ENCODE measurements at regions not wholly inside any gene's neighbourhood (a gene's known extent, or its start where the extent isn't known, plus 50 kb on each side); places are given as distances from the start of the nearest gene placed in this dataset.

- H3K9me3 Mint-ChIP-seq, result peaks cover under 1% of the 10 kb centered on the region
Measured at GRCh38 chr7:68717176-68717575, 881.1 kb upstream of the AUTS2 start.

GRCh38 chr7:68718097-68718551, 880.2 kb upstream of the AUTS2 start:
- H3K27ac Mint-ChIP-seq, result no peak overlapping the region
- no peak for TF ChIP-seq CTCF (conservative IDR thresholded peaks at IDR 0.05)
- H3K27me3 Mint-ChIP-seq, result no peaks in the 10 kb centered on the region
- no peaks in the 10 kb centered on the region for H3K36me3 Mint-ChIP-seq
- H3K4me3 Mint-ChIP-seq, result no peak overlapping the region
- H3K4me1 Mint-ChIP-seq (ENCODE audit: unreplicated experiment), result peaks cover 10% of the 10 kb centered on the region
- DNase-seq (ENCODE audit: extremely low spot score, unreplicated experiment), result no peak
- no peaks in the 10 kb centered on the region for H3K9me3 Mint-ChIP-seq

More at GRCh38 chr7:68717176-68717575, 881.1 kb upstream of the AUTS2 start:
- Mint-ChIP-seq H3K27me3 (no peaks in the 10 kb centered on the region), H3K36me3 (no peaks in the 10 kb centered on the region), H3K4me3 (no peak overlapping the region), H3K27ac (no peak overlapping the region), H3K4me1 (ENCODE audit: unreplicated experiment) (peaks cover 10% of the 10 kb centered on the region)
- no peak for TF ChIP-seq CTCF (conservative IDR thresholded peaks at IDR 0.05)
- DNase-seq (ENCODE audit: extremely low spot score, unreplicated experiment), result no peak

GRCh38 chr7:68720697-68721096, 877.6 kb upstream of the AUTS2 start:
- no peaks in the 10 kb centered on the region for H3K9me3 Mint-ChIP-seq
- H3K4me3 Mint-ChIP-seq, result no peak overlapping the region
- no peaks in the 10 kb centered on the region for H3K36me3 Mint-ChIP-seq
- peaks cover 3% of the 10 kb centered on the region for H3K4me1 Mint-ChIP-seq (ENCODE audit: unreplicated experiment)
- no peak for DNase-seq (ENCODE audit: extremely low spot score, unreplicated experiment)
- no peak overlapping the region for H3K27ac Mint-ChIP-seq
- no peaks in the 10 kb centered on the region for H3K27me3 Mint-ChIP-seq
- no peak for TF ChIP-seq CTCF (conservative IDR thresholded peaks at IDR 0.05)

- Mint-ChIP-seq H3K9me3 (no peaks in the 10 kb centered on the region), H3K27ac (no peak overlapping the region), H3K27me3 (no peaks in the 10 kb centered on the region), H3K36me3 (no peaks in the 10 kb centered on the region), H3K4me3 (no peak overlapping the region), H3K4me1 (ENCODE audit: unreplicated experiment) (peaks cover 3% of the 10 kb centered on the region)
- DNase-seq (ENCODE audit: extremely low spot score, unreplicated experiment), result no peak
- TF ChIP-seq CTCF (conservative IDR thresholded peaks at IDR 0.05), result no peak
Measured at GRCh38 chr7:68722044-68722443, 876.2 kb upstream of the AUTS2 start.

- peaks cover 7% of the 10 kb centered on the region for H3K9me3 Mint-ChIP-seq
- no peak overlapping the region for H3K4me3 Mint-ChIP-seq
- H3K27ac Mint-ChIP-seq, result no peak overlapping the region
- no peak for TF ChIP-seq CTCF (conservative IDR thresholded peaks at IDR 0.05)
- no peak for DNase-seq (ENCODE audit: extremely low spot score, unreplicated experiment)
- H3K27me3 Mint-ChIP-seq, result no peaks in the 10 kb centered on the region
- no peaks in the 10 kb centered on the region for H3K36me3 Mint-ChIP-seq
- H3K4me1 Mint-ChIP-seq (ENCODE audit: unreplicated experiment), result no peaks in the 10 kb centered on the region
Measured at GRCh38 chr7:68724965-68725364, 873.3 kb upstream of the AUTS2 start.

Measured in type B pancreatic cell (in vitro differentiated cells).